Endothelial cell of umbilical vein (primary cell): ENCODE measurements at regions not wholly inside any gene's neighbourhood (a gene's known extent, or its start where the extent isn't known, plus 50 kb on each side); places are given as distances from the start of the nearest gene placed in this dataset.

Source experiments
- EZH2 ChIP-seq: IDR thresholded peaks from 2 replicates; pipeline ENCODE4 v1.6.1; 2012; ENCODE audit warnings: borderline replicate concordance, low read depth, mild to moderate bottlenecking, moderate library complexity, low read length, inconsistent platforms; ENCODE audit not compliant: severe bottlenecking
- TF ChIP-seq, protein P1 (sequence below), 2 donors: IDR thresholded peaks; 1 replicate in 1 of 2; 2 replicates in 1 of 2; pipeline ENCODE4 v1.5.1; 2011; ENCODE audit warnings: low read length in 2 of 2, mild to moderate bottlenecking in 2 of 2, moderate library complexity in 2 of 2, control low read depth in 1 of 2, inconsistent platforms in 1 of 2, low read depth in 1 of 2; ENCODE audit not compliant: insufficient read depth in 1 of 2; ENCODE audit errors: extremely low read depth in 1 of 2

DNA sequence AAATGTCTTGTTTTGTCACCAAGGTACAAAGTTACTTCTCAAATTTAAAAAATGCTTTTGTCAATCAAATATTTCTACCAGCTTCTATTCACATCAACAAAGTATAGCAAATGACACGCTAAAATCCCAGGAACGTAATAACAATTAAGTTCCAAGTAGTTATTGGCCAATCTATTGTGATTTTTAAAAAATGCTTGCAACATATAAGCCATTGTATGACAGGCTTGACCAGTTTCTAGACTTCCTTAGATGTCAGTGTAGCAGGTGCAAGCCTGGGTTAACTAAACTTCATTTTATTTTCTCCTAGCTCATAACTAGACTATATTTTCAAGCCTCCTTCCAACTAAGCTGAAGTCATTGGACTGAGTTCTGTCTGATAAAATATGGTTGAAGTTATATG lies 494.5 kb upstream of the PKN2 start:
- TF ChIP-seq EZH2: no peak
- TF ChIP-seq, protein P1, sequence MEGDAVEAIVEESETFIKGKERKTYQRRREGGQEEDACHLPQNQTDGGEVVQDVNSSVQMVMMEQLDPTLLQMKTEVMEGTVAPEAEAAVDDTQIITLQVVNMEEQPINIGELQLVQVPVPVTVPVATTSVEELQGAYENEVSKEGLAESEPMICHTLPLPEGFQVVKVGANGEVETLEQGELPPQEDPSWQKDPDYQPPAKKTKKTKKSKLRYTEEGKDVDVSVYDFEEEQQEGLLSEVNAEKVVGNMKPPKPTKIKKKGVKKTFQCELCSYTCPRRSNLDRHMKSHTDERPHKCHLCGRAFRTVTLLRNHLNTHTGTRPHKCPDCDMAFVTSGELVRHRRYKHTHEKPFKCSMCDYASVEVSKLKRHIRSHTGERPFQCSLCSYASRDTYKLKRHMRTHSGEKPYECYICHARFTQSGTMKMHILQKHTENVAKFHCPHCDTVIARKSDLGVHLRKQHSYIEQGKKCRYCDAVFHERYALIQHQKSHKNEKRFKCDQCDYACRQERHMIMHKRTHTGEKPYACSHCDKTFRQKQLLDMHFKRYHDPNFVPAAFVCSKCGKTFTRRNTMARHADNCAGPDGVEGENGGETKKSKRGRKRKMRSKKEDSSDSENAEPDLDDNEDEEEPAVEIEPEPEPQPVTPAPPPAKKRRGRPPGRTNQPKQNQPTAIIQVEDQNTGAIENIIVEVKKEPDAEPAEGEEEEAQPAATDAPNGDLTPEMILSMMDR (IDR thresholded peaks at IDR 0.05; ENCODE audit: extremely low read depth in 1 of 2, insufficient read depth in 1 of 2, low read depth in 1 of 2, low read length in 2 of 2): no peak
